HUES48 (cell line): ENCODE measurements at regions not wholly inside any gene's neighbourhood (a gene's known extent, or its start where the extent isn't known, plus 50 kb on each side); places are given as distances from the start of the nearest gene placed in this dataset.
"Not testable (repeated sequence)": the region's sequence is repeated elsewhere in the genome, so short reads cannot be mapped to it uniquely, and the experiment has no call there.

ENCODE experiments used
- H3K27ac ChIP-seq: one replicate; pipeline ENCODE4 v1.7.0; 2013; ENCODE audit warnings: low read depth, low read length, inconsistent platforms
- H3K27me3 ChIP-seq: 2 replicates; pipeline ENCODE4 v1.6.1; 2013; ENCODE audit warnings: mild to moderate bottlenecking, low read length; ENCODE audit not compliant: control insufficient read depth, insufficient read depth
- H3K36me3 ChIP-seq: 2 replicates; pipeline ENCODE4 v1.6.1; 2013; ENCODE audit warnings: low read length; ENCODE audit not compliant: control insufficient read depth, insufficient read depth
- H3K4me1 ChIP-seq: 2 replicates; pipeline ENCODE4 v1.6.1; 2013; ENCODE audit warnings: mild to moderate bottlenecking, low read length; ENCODE audit not compliant: control insufficient read depth, insufficient read depth
- H3K4me3 ChIP-seq: 2 replicates; pipeline ENCODE4 v1.5.1; 2013; ENCODE audit warnings: mild to moderate bottlenecking, low read depth, low read length
- H3K9ac ChIP-seq: 2 replicates; pipeline ENCODE4 v1.6.1; 2013; ENCODE audit warnings: mild to moderate bottlenecking, low read depth, low read length, moderate library complexity
- H3K9me3 ChIP-seq: 2 replicates; pipeline ENCODE4 v1.6.1; 2013; ENCODE audit warnings: low read length; ENCODE audit not compliant: control insufficient read depth, insufficient read depth

- Histone ChIP-seq H3K36me3 (no peaks in the 10 kb centered on the region), H3K27ac (no peak overlapping the region), H3K9me3 (no peaks in the 10 kb centered on the region), H3K27me3 (no peaks in the 10 kb centered on the region), H3K9ac (no peak overlapping the region), H3K4me1 (peaks cover 20% of the 10 kb centered on the region), H3K4me3 (no peak overlapping the region)
Observed at GRCh38 chr5:17415321-17415758, 82.7 kb upstream of the TAF11L2 start.

DNA sequence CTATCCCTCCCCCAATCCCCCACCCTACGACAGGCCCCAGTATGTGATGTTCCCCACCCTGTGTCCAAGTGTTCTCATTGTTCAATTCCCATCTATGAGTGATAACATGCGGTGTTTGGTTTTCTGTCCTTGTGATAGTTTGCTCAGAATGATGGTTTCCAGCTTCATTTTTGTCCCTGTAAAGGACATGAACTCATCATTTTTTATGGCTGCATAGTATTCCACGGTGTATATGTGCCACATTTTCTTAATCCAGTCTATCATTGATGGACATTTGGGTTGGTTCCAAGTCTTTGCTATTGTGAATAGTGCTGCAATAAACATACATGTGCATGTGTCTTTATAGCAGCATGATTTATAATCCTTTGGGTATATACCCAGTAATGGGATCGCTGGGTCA, 81.7 kb upstream of the TAF11L2 start:
- not testable (repeated sequence) for H3K36me3 ChIP-seq, H3K9ac ChIP-seq, H3K9me3 ChIP-seq, H3K27ac ChIP-seq, H3K4me3 ChIP-seq, H3K27me3 ChIP-seq
- peaks cover 20% of the 10 kb centered on the region for H3K4me1 ChIP-seq

DNA sequence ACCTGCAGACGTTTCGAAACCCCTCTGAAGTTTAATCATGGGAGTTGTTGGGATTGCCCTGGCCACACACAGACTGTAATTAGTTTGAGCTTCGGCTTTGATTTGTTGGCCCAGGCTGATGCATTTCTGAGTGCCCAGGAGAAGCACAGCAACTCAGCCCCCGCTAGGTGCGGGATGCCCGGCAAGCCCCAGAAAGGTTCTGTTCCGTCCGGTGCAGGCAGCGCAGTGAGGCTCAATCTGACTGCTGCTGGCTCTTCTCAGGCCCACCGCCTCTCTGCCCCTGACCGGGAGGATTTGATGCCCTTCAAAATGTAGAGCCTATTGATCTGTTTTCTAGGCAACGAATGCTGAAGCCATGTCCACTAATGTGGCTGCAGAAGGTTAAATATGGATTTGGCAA, 73.4 kb upstream of the TAF11L2 start:
- Histone ChIP-seq H3K27ac (no peak overlapping the region), H3K27me3 (no peaks in the 10 kb centered on the region), H3K9ac (no peak overlapping the region), H3K36me3 (no peaks in the 10 kb centered on the region), H3K4me3 (no peak overlapping the region), H3K4me1 (peaks cover 27% of the 10 kb centered on the region), H3K9me3 (no peaks in the 10 kb centered on the region)

DNA sequence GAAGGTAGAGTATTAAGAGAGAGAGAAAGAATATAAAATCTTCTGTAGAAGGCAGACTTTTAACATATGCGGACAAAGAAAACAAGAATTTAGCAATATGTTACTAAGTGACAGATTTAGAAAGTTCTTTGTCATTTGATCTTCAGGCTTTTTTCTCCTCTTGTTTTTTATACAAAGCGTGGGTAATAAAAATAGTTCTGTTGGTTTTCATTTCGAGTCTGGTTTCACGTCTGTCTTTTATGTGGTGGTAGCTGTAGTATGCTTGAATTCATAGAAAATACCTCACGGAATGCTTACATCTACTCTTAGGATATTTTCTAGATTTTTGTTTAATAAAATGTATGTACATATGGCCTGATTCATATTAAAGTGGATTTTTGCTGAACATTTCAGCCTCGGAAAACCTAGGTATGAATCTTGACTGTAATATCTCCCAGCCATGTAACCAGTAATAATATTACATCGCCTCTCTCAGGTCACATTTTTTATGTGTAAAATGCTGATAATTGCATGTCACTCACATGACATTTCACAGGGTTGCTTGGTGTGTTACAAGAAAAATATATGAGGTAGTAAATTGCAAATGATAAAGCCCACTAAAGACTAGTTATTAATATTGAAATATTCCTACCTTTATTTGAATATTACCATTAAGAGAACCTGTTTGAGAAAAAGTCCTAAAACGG, 72.5 kb upstream of the TAF11L2 start:
- Histone ChIP-seq H3K9ac (no peak overlapping the region), H3K27me3 (no peaks in the 10 kb centered on the region), H3K9me3 (no peaks in the 10 kb centered on the region), H3K4me3 (no peak overlapping the region), H3K36me3 (no peaks in the 10 kb centered on the region), H3K27ac (no peak overlapping the region), H3K4me1 (peaks cover 24% of the 10 kb centered on the region)

GRCh38 chr5:17426104-17426749, 71.8 kb upstream of the TAF11L2 start:
- H3K4me3 ChIP-seq = no peak overlapping the region
- H3K9ac ChIP-seq = no peak overlapping the region
- H3K4me1 ChIP-seq = peaks cover 24% of the 10 kb centered on the region
- no peak overlapping the region for H3K27ac ChIP-seq
- H3K36me3 ChIP-seq = no peaks in the 10 kb centered on the region
- no peaks in the 10 kb centered on the region for H3K27me3 ChIP-seq
- H3K9me3 ChIP-seq = no peaks in the 10 kb centered on the region

DNA sequence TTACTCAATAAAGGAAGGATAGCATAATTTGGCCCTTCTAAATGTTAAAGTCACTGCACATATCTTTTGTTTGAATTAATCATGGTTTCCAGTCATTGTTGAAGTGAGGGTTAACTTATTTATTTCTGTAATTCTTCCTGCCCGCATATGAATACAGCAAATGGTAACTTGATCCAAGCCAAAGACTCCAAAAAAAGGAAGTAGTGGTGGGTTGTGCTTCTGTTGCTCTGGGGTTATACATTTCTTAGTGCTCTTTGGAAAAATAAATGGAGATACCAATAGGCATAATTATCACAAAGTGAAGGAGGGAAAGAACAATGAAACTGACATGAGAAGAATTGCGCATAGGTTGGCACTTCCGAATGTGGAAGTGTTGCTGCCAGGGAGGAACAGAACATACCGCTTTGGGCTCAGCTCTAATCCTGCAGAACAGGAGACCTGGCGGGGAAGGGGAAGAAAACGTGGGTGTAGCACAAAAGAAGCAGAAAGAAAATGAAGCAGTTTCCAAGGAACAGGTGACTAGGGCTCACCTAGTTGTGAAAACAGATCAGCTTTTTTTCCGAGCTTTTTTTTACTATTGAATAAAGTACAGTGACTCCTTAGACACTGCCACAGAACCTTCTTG, 69.7 kb upstream of the TAF11L2 start:
- Histone ChIP-seq H3K36me3 (no peaks in the 10 kb centered on the region), H3K27me3 (no peaks in the 10 kb centered on the region), H3K27ac (no peak overlapping the region), H3K9me3 (no peaks in the 10 kb centered on the region), H3K4me3 (no peak overlapping the region), H3K4me1 (peaks cover 29% of the 10 kb centered on the region), H3K9ac (no peak overlapping the region)

DNA sequence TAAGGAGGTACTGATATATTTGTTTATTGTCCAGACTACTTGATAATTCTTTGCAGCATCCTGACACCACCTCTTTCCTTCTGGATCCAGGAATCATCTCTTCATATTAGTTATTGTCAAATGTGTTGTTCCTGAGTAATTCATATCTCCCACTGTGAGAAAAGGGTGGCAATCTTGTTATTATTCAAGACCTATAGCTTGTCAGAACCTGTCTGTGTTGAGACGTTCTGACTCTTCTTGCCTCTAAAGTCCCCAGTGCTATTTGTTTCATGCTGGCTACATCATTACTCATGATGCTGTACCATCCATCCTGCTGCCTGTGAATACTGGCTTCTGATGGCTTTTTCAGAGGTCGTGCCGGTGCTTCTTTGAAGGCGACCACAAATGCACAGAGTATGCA, 68.7 kb upstream of the TAF11L2 start:
- Histone ChIP-seq H3K27ac (no peak overlapping the region), H3K9ac (no peak overlapping the region), H3K9me3 (no peaks in the 10 kb centered on the region), H3K4me1 (peaks cover 29% of the 10 kb centered on the region), H3K4me3 (no peak overlapping the region), H3K27me3 (no peaks in the 10 kb centered on the region), H3K36me3 (no peaks in the 10 kb centered on the region)

GRCh38 chr5:17430241-17430640, 67.8 kb upstream of the TAF11L2 start:
- H3K9ac ChIP-seq = no peak overlapping the region
- no peaks in the 10 kb centered on the region for H3K27me3 ChIP-seq

DNA sequence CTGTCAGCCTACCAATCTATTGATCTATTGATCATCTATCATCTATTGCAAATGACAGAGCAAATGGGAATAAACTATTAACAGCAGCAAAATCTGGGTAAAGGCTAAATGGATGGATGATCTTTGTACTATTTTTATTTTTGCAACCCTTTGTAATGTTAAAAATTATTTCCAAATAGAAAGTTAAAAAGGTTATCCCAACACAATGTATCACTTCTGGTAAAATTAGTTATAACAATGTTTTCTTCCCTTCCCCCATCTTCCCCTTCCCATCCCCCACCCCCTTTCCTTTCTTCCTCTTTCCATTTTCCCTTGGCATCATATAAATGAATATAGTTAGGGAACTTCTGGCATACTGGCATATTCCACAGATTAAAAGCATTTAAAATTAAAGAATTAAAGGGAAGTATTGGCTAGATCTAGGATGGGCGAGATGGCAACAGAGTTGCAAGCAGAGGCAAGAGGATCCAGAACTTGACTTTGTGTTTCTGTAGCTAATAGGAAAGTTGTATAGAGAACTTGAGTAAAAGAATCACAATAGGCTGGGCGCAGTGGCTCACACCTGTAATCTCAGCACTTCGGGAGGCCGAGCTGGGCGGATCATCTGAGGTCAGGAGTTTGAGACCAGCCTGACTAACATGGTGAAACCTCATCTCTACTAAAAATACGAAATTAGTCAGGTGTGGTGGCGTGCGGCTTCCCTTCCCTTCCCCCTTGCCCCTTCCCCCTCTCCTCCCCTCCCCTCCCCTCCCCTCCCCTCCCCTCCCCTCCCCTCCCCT, 66.6 kb upstream of the TAF11L2 start:
- no peak overlapping the region for H3K9ac ChIP-seq
- H3K27ac ChIP-seq = no peak overlapping the region
- H3K27me3 ChIP-seq = no peaks in the 10 kb centered on the region
- H3K4me1 ChIP-seq = peaks cover 20% of the 10 kb centered on the region
- no peaks in the 10 kb centered on the region for H3K9me3 ChIP-seq
- no peak overlapping the region for H3K4me3 ChIP-seq
- no peaks in the 10 kb centered on the region for H3K36me3 ChIP-seq

More at GRCh38 chr5:17430241-17430640, 67.8 kb upstream of the TAF11L2 start:
- Histone ChIP-seq H3K27ac (no peak overlapping the region), H3K9me3 (no peaks in the 10 kb centered on the region), H3K4me3 (no peak overlapping the region), H3K36me3 (no peaks in the 10 kb centered on the region), H3K4me1 (peaks cover 22% of the 10 kb centered on the region)

- Histone ChIP-seq H3K9ac (no peak overlapping the region), H3K36me3 (no peaks in the 10 kb centered on the region), H3K4me3 (no peak overlapping the region), H3K4me1 (peaks cover 15% of the 10 kb centered on the region), H3K27me3 (no peaks in the 10 kb centered on the region), H3K9me3 (no peaks in the 10 kb centered on the region), H3K27ac (no peak overlapping the region)
Observed at GRCh38 chr5:17432569-17432968, 65.5 kb upstream of the TAF11L2 start.

- no peaks in the 10 kb centered on the region for H3K9me3 ChIP-seq
- H3K4me3 ChIP-seq = no peak overlapping the region
- no peaks in the 10 kb centered on the region for H3K36me3 ChIP-seq
- H3K4me1 ChIP-seq = peaks cover 7% of the 10 kb centered on the region
- no peaks in the 10 kb centered on the region for H3K27me3 ChIP-seq
- H3K9ac ChIP-seq = no peak overlapping the region
- no peak overlapping the region for H3K27ac ChIP-seq
Observed at GRCh38 chr5:17433406-17433805, 64.6 kb upstream of the TAF11L2 start.
